OCI-LY7 (cell line): ENCODE measurements at regions not wholly inside any gene's neighbourhood (a gene's known extent, or its start where the extent isn't known, plus 50 kb on each side); places are given as distances from the start of the nearest gene placed in this dataset.

ENCODE experiments used
- EZH2phosphoT487 ChIP-seq: fragments of 200-600 bp; sonication (generic); IDR thresholded peaks from 2 replicates; pipeline ENCODE4 v1.6.1; 2018; ENCODE audit warnings: low read depth, borderline replicate concordance, mild to moderate bottlenecking, mixed run types, antibody characterized with exemption, low read length, moderate library complexity, mixed read lengths
- TF ChIP-seq, protein P1 (sequence below): fragments of 200-600 bp; sonication (generic); conservative IDR thresholded peaks from 2 replicates; pipeline ENCODE4 v1.5.1; 2014; ENCODE audit warnings: mild to moderate bottlenecking, antibody characterized with exemption, low read length, moderate library complexity, mixed read lengths

GRCh38 chr12:68521321-68521839 is 89.3 kb upstream of the RAP1B start:
- TF ChIP-seq, protein P1, sequence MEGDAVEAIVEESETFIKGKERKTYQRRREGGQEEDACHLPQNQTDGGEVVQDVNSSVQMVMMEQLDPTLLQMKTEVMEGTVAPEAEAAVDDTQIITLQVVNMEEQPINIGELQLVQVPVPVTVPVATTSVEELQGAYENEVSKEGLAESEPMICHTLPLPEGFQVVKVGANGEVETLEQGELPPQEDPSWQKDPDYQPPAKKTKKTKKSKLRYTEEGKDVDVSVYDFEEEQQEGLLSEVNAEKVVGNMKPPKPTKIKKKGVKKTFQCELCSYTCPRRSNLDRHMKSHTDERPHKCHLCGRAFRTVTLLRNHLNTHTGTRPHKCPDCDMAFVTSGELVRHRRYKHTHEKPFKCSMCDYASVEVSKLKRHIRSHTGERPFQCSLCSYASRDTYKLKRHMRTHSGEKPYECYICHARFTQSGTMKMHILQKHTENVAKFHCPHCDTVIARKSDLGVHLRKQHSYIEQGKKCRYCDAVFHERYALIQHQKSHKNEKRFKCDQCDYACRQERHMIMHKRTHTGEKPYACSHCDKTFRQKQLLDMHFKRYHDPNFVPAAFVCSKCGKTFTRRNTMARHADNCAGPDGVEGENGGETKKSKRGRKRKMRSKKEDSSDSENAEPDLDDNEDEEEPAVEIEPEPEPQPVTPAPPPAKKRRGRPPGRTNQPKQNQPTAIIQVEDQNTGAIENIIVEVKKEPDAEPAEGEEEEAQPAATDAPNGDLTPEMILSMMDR: no peak
- TF ChIP-seq EZH2phosphoT487: no peak
